Sigmoid colon (tissue), 4 donors: ENCODE measurements at regions not wholly inside any gene's neighbourhood (a gene's known extent, or its start where the extent isn't known, plus 50 kb on each side); places are given as distances from the start of the nearest gene placed in this dataset.

Experiments
- CTCF ChIP-seq, 4 experiments: fragments of 450-650 bp in 3 of 4; fragments of 200-600 bp in 1 of 4; IDR thresholded peaks; one replicate each; pipeline ENCODE4 v1.5.1; 2016 to 2019; ENCODE audit warnings: antibody characterized with exemption in 4 of 4, mild to moderate bottlenecking in 3 of 4, moderate library complexity in 2 of 4
- POLR2A ChIP-seq, 2 donors: fragments of 450-650 bp; IDR thresholded peaks; one replicate each; pipeline ENCODE4 v1.6.1; 2016; ENCODE audit warnings: antibody characterized with exemption in 2 of 2, mild to moderate bottlenecking in 2 of 2, moderate library complexity in 2 of 2
- POLR2AphosphoS5 ChIP-seq, 4 donors: sonication (generic); formaldehyde crosslinking; IDR thresholded peaks; one replicate each; pipeline ENCODE4 v1.6.1; 2017; ENCODE audit warnings: antibody characterized with exemption in 4 of 4

GRCh38 chrX:45847961-45848360 is 647.3 kb upstream of the DIPK2B start:
- TF ChIP-seq CTCF (IDR thresholded peaks at IDR 0.05): no peak
- TF ChIP-seq POLR2A (IDR thresholded peaks at IDR 0.05): no peak
- no peak for TF ChIP-seq POLR2AphosphoS5 (IDR thresholded peaks at IDR 0.05)
